ENCODE measurements at regions not wholly inside any gene's neighbourhood (a gene's known extent, or its start where the extent isn't known, plus 50 kb on each side); places are given as distances from the start of the nearest gene placed in this dataset.

DNA sequence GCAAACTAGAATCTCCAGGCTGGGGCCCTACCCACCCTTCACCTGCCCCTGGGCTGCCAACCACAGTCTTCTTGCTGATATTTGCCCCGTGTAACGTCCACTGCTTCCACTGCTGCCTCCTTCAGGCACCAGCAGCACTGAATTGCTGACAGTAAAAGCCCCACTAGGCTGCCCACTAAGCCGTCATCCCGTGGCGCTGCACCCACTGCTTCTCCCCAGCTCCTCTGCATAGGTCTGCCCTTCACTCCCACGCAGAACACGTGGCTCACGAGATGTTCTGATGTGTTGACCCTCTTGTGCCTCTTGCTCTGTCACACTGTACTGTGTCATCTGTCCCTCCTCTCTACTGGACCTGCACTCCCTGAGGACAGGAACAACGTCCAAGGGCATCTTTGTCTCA lies 86.3 kb upstream of the HIVEP1 start:
- DNase-seq (ENCODE audit: low read depth): no peak

- DNase-seq (ENCODE audit: low read depth): no peak
These were observed 88.5 kb upstream of the HIVEP1 start for GRCh38 chr6:11923621-11924020.

DNA sequence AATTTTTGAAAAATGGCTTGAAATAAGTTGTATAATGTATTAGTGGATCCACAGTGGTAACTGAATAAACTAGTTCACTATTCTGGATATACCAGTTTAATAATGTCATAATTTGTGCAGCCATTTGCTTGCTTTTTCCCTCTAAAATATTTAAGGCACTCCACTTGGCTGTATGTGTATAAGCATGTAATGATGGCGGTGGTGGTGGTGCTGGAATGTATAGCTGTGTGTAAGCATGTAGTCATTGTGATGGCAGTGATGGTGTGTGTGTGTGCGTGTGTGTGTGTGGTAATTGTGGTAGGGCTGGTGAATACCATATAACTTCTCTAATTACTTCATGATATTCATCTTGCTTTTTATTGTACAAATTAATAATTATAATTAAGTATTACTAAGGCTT lies 89.2 kb upstream of the HIVEP1 start:
- DNase-seq (ENCODE audit: low read depth): no peak

DNA sequence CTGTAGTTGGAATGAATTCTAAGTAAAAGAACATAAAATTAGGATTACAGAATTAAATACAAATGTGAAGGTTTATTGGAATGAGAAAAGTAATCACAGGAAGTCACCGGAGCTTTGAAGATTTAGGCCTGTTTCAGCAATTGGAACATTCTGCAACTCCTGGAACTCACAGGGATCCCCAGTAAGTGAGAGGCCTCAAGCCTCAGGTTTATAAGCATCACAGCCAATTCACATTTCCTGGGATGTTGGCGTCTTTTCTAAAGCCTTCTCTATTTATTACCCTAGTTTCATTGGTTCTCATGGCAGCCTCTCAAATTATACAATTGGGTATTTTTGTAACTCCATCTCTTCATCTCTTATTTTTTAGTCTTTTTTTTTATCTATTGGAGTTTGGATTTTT lies 90.4 kb upstream of the HIVEP1 start:
- no peak for DNase-seq (ENCODE audit: low read depth)

GRCh38 chr6:11921017-11921438 lies 91.1 kb upstream of the HIVEP1 start:
- DNase-seq (ENCODE audit: low read depth): peak; percentile 89

GRCh38 chr6:11920566-11920965 lies 91.5 kb upstream of the HIVEP1 start:
- DNase-seq (ENCODE audit: low read depth): no peak

DNA sequence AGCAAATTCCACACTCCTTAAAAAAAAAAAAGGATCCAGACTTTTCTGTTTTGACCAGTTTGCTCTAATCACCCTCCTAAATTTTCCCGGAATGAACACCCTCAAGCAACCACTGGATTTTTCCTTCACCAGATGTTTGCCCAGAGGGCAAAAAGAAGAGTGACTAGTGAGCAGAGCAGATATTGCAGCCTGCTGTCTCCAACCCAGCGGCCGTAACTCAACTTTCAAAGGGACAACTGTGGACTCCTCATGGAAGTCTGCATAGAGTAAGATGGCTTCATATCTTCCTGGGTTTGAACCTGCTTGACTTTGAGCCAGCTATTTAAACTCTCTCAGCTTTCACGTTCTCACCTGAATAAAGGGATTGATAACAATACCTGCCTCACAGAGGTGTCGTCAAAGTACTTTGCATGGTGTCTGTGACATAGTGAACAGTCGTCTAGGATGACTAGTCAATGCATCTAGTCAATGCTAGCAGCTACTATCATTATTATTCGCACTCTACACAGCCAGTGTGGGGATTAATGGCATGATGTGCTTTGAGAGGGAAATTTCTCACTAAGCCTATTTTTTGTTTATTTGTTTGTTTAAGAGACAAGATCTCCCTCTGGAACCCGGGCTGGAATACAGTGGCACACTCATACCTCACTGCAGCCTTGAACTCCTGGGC lies 92.2 kb upstream of the HIVEP1 start:
- no peak for DNase-seq (ENCODE audit: low read depth)

GRCh38 chr6:11918739-11919605 lies 93.1 kb upstream of the HIVEP1 start:
- DNase-seq (ENCODE audit: low read depth): no peak

DNA sequence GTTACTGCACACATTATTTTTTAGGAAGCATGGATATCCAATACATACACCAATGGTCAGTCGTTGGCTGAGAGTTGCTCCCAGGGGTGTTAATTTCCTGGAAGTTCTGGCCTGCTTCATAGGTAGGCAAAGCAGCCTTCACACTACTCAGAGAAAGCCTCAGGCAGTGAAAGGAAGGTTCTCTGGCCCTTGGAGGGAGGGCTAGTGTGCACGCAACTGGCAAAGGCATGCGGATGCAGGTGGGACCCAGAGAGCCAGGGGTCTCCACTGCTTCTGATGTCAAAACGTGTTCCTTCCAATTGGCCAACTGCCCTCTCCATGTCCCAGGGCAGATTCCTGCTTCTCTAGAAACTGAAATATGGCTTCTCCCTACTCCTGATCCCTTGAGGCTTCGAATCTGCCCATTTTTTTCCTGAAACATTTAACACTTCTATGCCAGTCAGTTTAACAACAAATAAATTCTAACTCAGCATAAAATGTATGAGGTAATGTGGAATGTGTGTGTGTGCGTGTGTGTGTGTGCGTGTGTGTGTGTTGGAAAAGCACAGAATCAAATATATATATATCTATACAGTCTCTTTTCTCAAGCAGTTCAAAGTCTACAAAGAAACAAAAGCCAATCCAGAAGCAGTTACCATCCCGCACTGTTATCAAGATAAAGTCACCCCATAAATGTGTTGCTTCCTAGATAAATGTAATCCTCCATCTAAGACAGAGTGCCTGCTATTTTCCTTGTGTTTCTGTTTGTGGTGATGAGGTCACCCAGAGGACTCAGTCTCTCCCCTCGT lies 94.0 kb upstream of the HIVEP1 start:
- peak; percentile 72 for DNase-seq (ENCODE audit: low read depth)

DNA sequence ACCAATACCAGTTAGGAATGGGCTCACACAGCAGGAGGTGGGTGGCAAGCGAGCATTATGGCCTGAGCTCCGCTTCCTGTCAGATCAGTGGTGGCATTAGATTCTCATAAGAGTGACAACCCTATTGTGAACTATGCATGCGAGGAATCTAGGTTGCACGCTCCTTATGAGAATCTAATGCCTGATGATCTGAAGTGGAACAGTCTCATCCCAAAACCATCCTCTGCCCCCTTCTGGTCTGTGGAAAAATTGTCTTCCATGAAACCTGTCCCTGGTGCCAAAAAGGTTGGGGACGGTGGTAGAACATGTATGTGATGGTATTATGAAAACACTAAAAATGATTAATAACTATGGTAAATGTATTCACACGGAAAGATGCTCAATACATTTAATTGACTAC lies 99.7 kb upstream of the HIVEP1 start:
- DNase-seq (ENCODE audit: low read depth): no peak

- DNase-seq (ENCODE audit: low read depth): no peak
These were observed 100.6 kb upstream of the HIVEP1 start for GRCh38 chr6:11911538-11911937.

DNA sequence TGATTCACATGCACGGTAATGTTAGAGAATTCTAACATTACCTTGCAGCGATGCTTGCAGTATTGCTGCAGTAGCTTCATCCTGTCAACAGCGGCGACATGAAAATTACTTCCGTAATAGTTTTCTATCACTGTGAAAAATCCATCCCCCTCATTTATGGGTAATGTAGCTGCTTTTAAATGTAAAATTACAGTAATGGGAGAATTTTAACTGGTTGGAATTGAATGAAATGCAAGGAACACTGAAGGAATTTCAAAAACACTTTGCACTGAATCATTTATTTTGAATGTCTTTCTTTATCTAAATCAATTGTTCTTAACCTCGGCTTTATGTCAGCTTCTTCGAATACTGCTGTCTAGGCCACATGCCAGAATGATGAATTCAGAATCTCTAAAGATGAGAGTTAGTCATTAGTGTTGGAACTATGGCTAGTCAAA lies 102.4 kb upstream of the HIVEP1 start:
- peak; percentile 44 for DNase-seq (ENCODE audit: low read depth)

DNA sequence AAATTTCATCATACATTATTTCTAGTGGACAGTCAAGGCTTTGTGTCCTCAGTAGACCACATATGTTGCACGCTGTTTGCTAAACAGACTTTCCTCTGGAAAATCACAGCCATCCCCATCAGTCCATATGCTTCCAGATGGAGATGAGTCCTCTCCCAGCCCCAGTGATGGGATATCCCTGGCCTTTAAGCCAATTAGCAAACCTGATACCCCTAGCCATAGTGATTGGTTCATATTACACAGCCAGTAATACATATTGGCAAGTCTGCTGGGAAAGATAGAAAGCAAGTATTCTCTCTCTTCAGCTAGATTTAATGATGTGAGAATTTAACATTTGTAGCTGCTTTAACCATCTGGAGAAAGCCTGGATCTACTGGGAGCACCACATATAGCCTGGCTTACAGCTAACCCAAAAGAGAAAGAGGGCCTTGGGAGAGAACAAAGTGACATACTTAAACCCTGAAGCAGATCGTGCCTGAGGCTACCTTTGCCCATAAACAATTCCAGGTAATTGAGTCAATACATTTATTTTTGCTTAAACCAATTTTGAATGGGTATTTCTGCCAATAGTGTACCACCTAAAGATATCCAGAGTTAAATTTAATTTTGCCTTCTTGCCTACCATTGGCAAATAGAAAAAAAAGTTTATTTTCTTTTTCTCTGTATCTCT lies 103.5 kb upstream of the HIVEP1 start:
- no peak for DNase-seq (ENCODE audit: low read depth)

GRCh38 chr6:11903645-11904044 lies 108.5 kb upstream of the HIVEP1 start:
- DNase-seq (ENCODE audit: low read depth): no peak

DNA sequence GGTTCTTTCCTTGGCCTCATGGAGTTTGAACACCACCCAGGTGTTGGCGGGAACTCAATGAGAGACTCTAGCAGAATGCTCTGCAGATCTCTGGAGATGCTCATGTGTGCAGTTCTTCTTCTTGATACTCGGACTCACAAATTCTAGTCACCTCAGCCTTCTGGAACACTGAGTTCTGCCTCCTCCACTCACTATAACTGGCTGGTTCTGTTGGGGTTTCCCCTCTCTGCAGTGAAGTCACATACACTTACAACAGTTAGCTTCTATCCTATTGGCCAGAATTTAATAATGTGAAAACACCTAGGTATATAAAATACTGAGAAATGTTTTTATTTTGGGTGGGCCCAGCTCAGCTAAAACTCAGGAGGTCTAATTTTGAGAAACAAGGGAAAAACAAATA lies 109.6 kb upstream of the HIVEP1 start:
- DNase-seq (ENCODE audit: low read depth): no peak

DNA sequence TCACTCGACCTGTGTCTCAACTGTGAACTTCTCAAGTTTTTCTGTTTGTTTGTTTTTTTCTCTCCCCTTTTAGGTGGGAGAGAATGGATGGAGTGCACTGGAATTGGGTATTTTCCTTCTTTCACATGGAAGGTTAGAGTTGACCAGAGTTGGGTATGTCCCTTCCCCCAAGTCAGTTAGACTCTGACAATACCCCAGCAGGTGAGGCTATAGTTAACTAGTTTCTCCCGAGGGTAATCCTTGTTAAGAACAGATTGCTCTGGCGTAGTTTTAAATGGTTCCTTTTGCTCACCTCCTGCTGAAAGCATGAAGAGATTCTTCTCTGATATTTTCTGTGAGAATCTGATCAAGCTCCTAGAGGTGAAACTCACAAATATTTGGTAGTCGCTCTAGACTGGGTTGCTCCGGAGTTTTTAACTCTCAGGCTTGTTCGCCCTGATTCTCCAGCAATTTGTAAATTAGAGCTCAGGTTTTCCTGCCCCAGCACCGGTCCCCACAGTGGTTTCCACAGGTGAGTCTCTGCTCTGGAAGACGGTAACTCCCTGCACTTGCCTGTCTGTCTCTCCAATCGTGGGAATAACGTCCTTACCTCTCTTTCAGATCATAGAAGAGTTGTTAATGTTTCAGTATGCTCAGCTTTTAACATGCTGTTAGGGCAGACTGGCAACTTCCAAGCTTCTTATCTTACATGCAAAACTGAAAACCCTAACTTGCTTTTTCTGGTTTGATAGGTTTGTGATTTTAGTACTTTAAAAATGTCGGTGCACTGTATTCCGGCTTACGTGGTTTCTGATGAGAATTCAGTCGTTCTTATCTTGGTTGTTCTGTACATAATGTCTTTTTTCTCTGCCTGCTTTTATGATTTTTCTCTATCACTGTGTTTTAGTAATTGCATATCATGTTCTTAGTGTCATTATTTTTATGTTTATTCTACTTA lies 111.2 kb upstream of the HIVEP1 start:
- no peak for DNase-seq (ENCODE audit: low read depth)

- no peak for DNase-seq (ENCODE audit: low read depth)
These were observed 112.5 kb upstream of the HIVEP1 start for GRCh38 chr6:11899645-11900044.

DNA sequence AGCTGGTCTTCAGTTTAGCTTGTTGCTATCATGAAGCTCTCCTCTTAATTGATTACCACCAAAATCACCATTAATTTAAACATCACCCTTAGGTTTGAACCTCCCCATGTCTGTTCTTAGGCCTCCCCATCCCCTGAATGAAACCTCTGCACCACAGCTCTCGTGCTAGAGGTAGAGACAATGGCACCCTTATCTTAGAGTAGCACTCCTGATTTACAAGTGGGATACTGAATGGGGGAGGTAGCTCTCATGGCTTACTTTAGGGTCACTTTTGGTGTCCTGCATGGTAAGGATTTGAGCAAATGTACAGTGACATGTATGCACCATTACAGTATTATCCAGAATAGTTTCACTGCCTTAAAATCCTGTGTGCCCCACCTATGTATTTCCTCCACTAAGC lies 115.6 kb upstream of the ADTRP start:
- no peak for DNase-seq (ENCODE audit: low read depth)

DNA sequence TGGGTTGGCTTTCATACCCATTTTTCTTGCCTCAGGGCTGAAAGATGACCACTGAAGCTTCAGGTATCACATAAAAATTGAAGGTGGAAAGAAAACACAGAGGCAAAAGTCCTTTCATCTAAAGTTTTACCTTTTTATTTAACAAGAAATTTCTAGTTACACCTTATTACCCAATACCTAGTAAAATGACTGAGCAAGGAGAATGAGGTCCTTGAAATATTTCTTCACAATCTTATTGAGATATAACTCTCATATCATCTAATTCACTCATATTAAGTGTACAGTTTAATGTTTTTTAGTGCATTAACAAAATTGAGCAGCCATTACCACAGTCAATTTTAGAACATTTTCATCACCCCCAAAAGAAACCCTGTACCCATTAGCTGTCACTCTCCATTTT lies 112.9 kb upstream of the ADTRP start:
- DNase-seq (ENCODE audit: low read depth): no peak

GRCh38 chr6:11890849-11891248 lies 112.2 kb upstream of the ADTRP start:
- no peak for DNase-seq (ENCODE audit: low read depth)

GRCh38 chr6:11890209-11890608 lies 111.6 kb upstream of the ADTRP start:
- DNase-seq (ENCODE audit: low read depth): no peak
